AG04450 (cell line): ENCODE measurements at regions not wholly inside any gene's neighbourhood (a gene's known extent, or its start where the extent isn't known, plus 50 kb on each side); places are given as distances from the start of the nearest gene placed in this dataset.

Source experiments
- CTCF ChIA-PET: fragments of 300-600, 350-600 bp; formaldehyde crosslinking; extraction: SDS; loops from one replicate; lab custom pipeline; 2022; ENCODE audit warnings: antibody characterized with exemption, inconsistent platforms; lab: Charles Lee
- POLR2A ChIA-PET: fragments of 350-600 bp; formaldehyde crosslinking; extraction: SDS; loops from one replicate; lab custom pipeline; 2021; ENCODE audit warnings: antibody characterized with exemption, inconsistent platforms; lab: Yijun Ruan, JAX
- DNase-seq: peaks from one replicate; pipeline ENCODE4 v3.0.0-alpha.2; 2011; ENCODE audit warnings: low read depth, low spot score
- H3K27ac ChIP-seq: one replicate; pipeline ENCODE4 v1.5.1; 2012; ENCODE audit warnings: low read depth, low read length, control low read depth
- H3K27me3 ChIP-seq: one replicate; pipeline ENCODE4 v1.6.0; 2012; ENCODE audit warnings: low read length; ENCODE audit not compliant: control insufficient read depth, insufficient read depth
- H3K4me3 ChIP-seq: 2 replicates; pipeline ENCODE4 v1.5.1; 2011; ENCODE audit warnings: mild to moderate bottlenecking, low read depth, low read length, control low read depth
- H3K9me3 ChIP-seq: 2 replicates; pipeline ENCODE4 v1.5.1; 2012; ENCODE audit warnings: low read length; ENCODE audit not compliant: control insufficient read depth, insufficient read depth
- CTCF ChIP-seq: IDR thresholded peaks from 2 replicates; pipeline ENCODE4 v1.5.1; 2011; ENCODE audit warnings: low read depth, low read length, control low read depth, inconsistent platforms

- Histone ChIP-seq H3K27me3 (no peaks in the 10 kb centered on the region), H3K9me3 (no peaks in the 10 kb centered on the region), H3K4me3 (no peak overlapping the region), H3K27ac (no peak overlapping the region)
- ChIA-PET POLR2A (no interaction called here), CTCF (no interaction called here)
- no peak for TF ChIP-seq CTCF
- DNase-seq, result no peak
Observed at GRCh38 chr3:67947808-67948508, 293.5 kb upstream of the SUCLG2 start.

GRCh38 chr3:67946436-67946835 is 292.0 kb upstream of the SUCLG2 start:
- H3K9me3 ChIP-seq, result no peaks in the 10 kb centered on the region
- no peaks in the 10 kb centered on the region for H3K27me3 ChIP-seq
- no peak for TF ChIP-seq CTCF
- ChIA-PET CTCF (no interaction called here), POLR2A (no interaction called here)
- H3K4me3 ChIP-seq, result no peak overlapping the region
- no peak overlapping the region for H3K27ac ChIP-seq
- DNase-seq, result no peak

GRCh38 chr3:67943546-67943945 is 289.1 kb upstream of the SUCLG2 start:
- ChIA-PET CTCF (no interaction called here), POLR2A (no interaction called here)
- Histone ChIP-seq H3K4me3 (no peak overlapping the region), H3K27me3 (no peaks in the 10 kb centered on the region), H3K27ac (no peak overlapping the region), H3K9me3 (no peaks in the 10 kb centered on the region)
- no peak for TF ChIP-seq CTCF
- no peak for DNase-seq

- Histone ChIP-seq H3K9me3 (no peaks in the 10 kb centered on the region), H3K27ac (no peak overlapping the region), H3K4me3 (no peak overlapping the region), H3K27me3 (no peaks in the 10 kb centered on the region)
- ChIA-PET POLR2A (no interaction called here), CTCF (no interaction called here)
- no peak for DNase-seq
- TF ChIP-seq CTCF, result no peak
Observed at GRCh38 chr3:67941433-67942030, 287.1 kb upstream of the SUCLG2 start.

- no peak overlapping the region for H3K27ac ChIP-seq
- ChIA-PET POLR2A (no interaction called here), CTCF (no interaction called here)
- no peaks in the 10 kb centered on the region for H3K27me3 ChIP-seq
- H3K4me3 ChIP-seq, result no peak overlapping the region
- H3K9me3 ChIP-seq, result no peaks in the 10 kb centered on the region
- DNase-seq, result no peak
- TF ChIP-seq CTCF, result no peak
Observed at GRCh38 chr3:67940210-67940952, 286.0 kb upstream of the SUCLG2 start.
